A549 (cell line): ENCODE measurements at regions not wholly inside any gene's neighbourhood (a gene's known extent, or its start where the extent isn't known, plus 50 kb on each side); places are given as distances from the start of the nearest gene placed in this dataset.

Experiments
- ATAC-seq, 2 experiments: fragments of 200-7000 bp in 1 of 2; fragments of >200 bp in 1 of 2; cut with Nextera tagmentation in 1 of 2; cut with Tn5 transposase in 1 of 2; 3 replicates each; pipeline versions ENCODE4 v1.8.0 to v1.9.1; 2018 to 2020; ENCODE audit warnings: mild to moderate bottlenecking in 1 of 2, moderate library complexity in 1 of 2
- CTCF ChIA-PET: fragments of 300-600 bp; sonication (Branson Sonifier 250); formaldehyde crosslinking; extraction: SDS; loops from one replicate; lab custom pipeline; 2021; ENCODE audit warnings: antibody characterized with exemption, inconsistent platforms; lab: Yijun Ruan, JAX
- POLR2A ChIA-PET: fragments of 350-600 bp; formaldehyde crosslinking; extraction: SDS; loops from one replicate; lab custom pipeline; 2021; ENCODE audit warnings: antibody characterized with exemption, inconsistent platforms; lab: Yijun Ruan, JAX
- DNase-seq, 2 experiments: peaks; one replicate each; pipeline versions ENCODE4 v3.0.0 to v3.0.0-alpha.2; 2011 to 2016; ENCODE audit warnings: low read depth in 1 of 2, low spot score in 1 of 2
- FAIRE-seq: peaks from 2 replicates; lab custom pipeline; 2011; peaks lifted over from hg19 to GRCh38; lab: Jason Lieb, UNC
- H3K27ac ChIP-seq, 2 experiments: fragments of >200 bp; sonication (Bioruptor Twin); formaldehyde crosslinking; 3 replicates each; pipeline ENCODE4 v1.5.1; 2016 to 2017
- H3K4me1 ChIP-seq: fragments of >200 bp; sonication (Bioruptor Twin); formaldehyde crosslinking; 3 replicates; pipeline ENCODE4 v1.6.1; 2016
- H3K4me2 ChIP-seq: fragments of >200 bp; sonication (Bioruptor Twin); formaldehyde crosslinking; 3 replicates; pipeline ENCODE4 v1.6.1; 2016
- H3K4me3 ChIP-seq: fragments of >200 bp; sonication (Bioruptor Twin); formaldehyde crosslinking; 3 replicates; pipeline ENCODE4 v1.5.1; 2016
- H3K9me3 ChIP-seq: fragments of >200 bp; sonication (Bioruptor Twin); formaldehyde crosslinking; 3 replicates; pipeline ENCODE4 v1.6.1; 2016
- BCL3 ChIP-seq: fragments of >200 bp; sonication (Bioruptor Twin); formaldehyde crosslinking; IDR thresholded peaks from 3 replicates; pipeline ENCODE4 v1.6.1; 2016
- BHLHE40 ChIP-seq: IDR thresholded peaks from 2 replicates; pipeline ENCODE4 v1.6.1; 2012; ENCODE audit warnings: low read depth, low read length, inconsistent platforms
- CTCF ChIP-seq: fragments of >200 bp; sonication (Bioruptor Twin); formaldehyde crosslinking; IDR thresholded peaks from 3 replicates; pipeline ENCODE4 v1.5.1; 2016
- EP300 ChIP-seq, 2 experiments: fragments of >200 bp; sonication (Bioruptor Twin); formaldehyde crosslinking; IDR thresholded peaks; 2 replicates in 1 of 2; 3 replicates in 1 of 2; pipeline ENCODE4 v1.6.1; 2016 to 2017
- ESRRA ChIP-seq: fragments of 150-350 bp; IDR thresholded peaks from 2 replicates; pipeline ENCODE4 v1.6.1; 2014; ENCODE audit warnings: mild to moderate bottlenecking, low read length, borderline replicate concordance
- FOXS1 ChIP-seq: fragments of 250-450 bp; sonication (Bioruptor Pico); IDR thresholded peaks from 2 replicates; pipeline ENCODE4 v1.5.0; 2020; ENCODE audit warnings: mild to moderate bottlenecking, moderate library complexity
- KDM5A ChIP-seq: fragments of 200-600 bp; sonication (generic); IDR thresholded peaks from 2 replicates; pipeline ENCODE4 v1.6.1; 2016; ENCODE audit warnings: antibody characterized with exemption, mild to moderate bottlenecking
- NR3C1 ChIP-seq: fragments of >200 bp; sonication (Bioruptor Twin); formaldehyde crosslinking; IDR thresholded peaks from 3 replicates; pipeline ENCODE4 v1.6.1; 2017
- PHF8 ChIP-seq: fragments of 200-600 bp; sonication (generic); IDR thresholded peaks from 2 replicates; pipeline ENCODE4 v1.6.1; 2016; ENCODE audit warnings: low read depth, mild to moderate bottlenecking, antibody characterized with exemption, moderate library complexity, borderline replicate concordance
- POLR2AphosphoS2 ChIP-seq: conservative IDR thresholded peaks from 2 replicates; pipeline ENCODE4 v1.6.1; 2012; ENCODE audit warnings: low read length, improper control_type of control experiment, inconsistent platforms
- RAD21 ChIP-seq, 2 experiments: fragments of >200 bp in 1 of 2; sonication (Bioruptor Twin) in 1 of 2; formaldehyde crosslinking in 1 of 2; IDR thresholded peaks in 1 of 2; conservative IDR thresholded peaks in 1 of 2; 2 replicates in 1 of 2; 3 replicates in 1 of 2; pipeline ENCODE4 v1.6.1; 2012 to 2018; ENCODE audit warnings: inconsistent platforms in 1 of 2
- RARB ChIP-seq: fragments of 250-450 bp; sonication (Bioruptor Pico); IDR thresholded peaks from 2 replicates; pipeline ENCODE4 v1.8.0; 2021; ENCODE audit warnings: mild to moderate bottlenecking, moderate library complexity
- ZC3H11A ChIP-seq: fragments of 450-650 bp; IDR thresholded peaks from 2 replicates; pipeline ENCODE4 v1.6.1; 2014; ENCODE audit warnings: antibody characterized with exemption, mild to moderate bottlenecking
- ZFP36 ChIP-seq: fragments of 450-650 bp; IDR thresholded peaks from 2 replicates; pipeline ENCODE4 v1.6.1; 2014; ENCODE audit warnings: borderline replicate concordance; ENCODE audit not compliant: partially characterized antibody
- ZSCAN20 ChIP-seq: fragments of 250-450 bp; sonication (Bioruptor Pico); IDR thresholded peaks from 2 replicates; pipeline ENCODE4 v1.8.0; 2022; ENCODE audit warnings: mild to moderate bottlenecking, moderate library complexity
- WGBS: methylation state at CpG from one replicate; pipeline ENCODE4 v1.1.6; 2017; ENCODE audit errors: missing lambda C conversion rate; 5-methylcytosine and 5-hydroxymethylcytosine counted together
- TF ChIP-seq, protein P1 (sequence below): fragments of 250-450 bp; sonication (Bioruptor Pico); IDR thresholded peaks from 2 replicates; pipeline ENCODE4 v1.5.0; 2020; ENCODE audit warnings: low read depth, mild to moderate bottlenecking, moderate library complexity
- TF ChIP-seq, protein P2 (sequence below): fragments of 450-650 bp; IDR thresholded peaks from 2 replicates; pipeline ENCODE4 v1.6.1; 2014; ENCODE audit warnings: antibody characterized with exemption
- TF ChIP-seq, protein P3 (sequence below): fragments of 150-350 bp; IDR thresholded peaks from 2 replicates; pipeline ENCODE4 v1.6.1; 2014; ENCODE audit warnings: low read depth, mild to moderate bottlenecking, low read length
- TF ChIP-seq, protein P4 (sequence below): IDR thresholded peaks from 2 replicates; pipeline ENCODE4 v1.6.1; 2012

- TF ChIP-seq POLR2AphosphoS2: no peak
- TF ChIP-seq, protein P1, sequence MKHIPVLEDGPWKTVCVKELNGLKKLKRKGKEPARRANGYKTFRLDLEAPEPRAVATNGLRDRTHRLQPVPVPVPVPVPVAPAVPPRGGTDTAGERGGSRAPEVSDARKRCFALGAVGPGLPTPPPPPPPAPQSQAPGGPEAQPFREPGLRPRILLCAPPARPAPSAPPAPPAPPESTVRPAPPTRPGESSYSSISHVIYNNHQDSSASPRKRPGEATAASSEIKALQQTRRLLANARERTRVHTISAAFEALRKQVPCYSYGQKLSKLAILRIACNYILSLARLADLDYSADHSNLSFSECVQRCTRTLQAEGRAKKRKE (CRISPR knock-in tag): no peak
- TF ChIP-seq BHLHE40: no peak
- TF ChIP-seq, all 56 proteins: peak for 0
Measured at GRCh38 chr5:112576298-112576925, 157.3 kb upstream of the EPB41L4A start (continued).

DNA sequence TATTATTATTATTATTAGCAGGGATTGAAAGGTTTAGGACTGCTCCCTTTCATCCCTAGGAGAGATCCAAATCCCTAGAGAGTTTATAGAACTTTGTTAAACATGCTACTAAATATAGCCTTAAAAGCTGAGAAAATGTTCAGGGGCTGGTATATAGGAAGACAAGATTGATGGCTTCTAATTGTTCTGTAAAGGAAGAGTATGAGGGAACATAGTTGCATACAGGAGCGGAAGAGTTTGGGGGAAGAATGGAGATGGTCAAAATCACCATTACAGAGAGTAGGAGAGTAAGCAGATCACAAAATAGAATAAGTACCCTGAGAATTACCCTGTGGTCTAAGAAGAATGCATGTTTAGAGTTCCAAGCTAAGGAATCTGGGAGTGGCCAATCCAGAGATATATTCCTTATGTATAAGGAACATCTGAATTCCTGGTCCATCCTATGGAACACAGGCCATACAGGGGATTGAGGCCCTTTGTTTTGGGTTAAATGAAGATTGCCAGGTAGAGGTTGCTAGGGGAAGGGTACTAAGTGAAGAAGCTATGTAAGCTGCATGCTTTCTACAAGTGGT is 158.0 kb upstream of the APC start:
- TF ChIP-seq, protein P2, sequence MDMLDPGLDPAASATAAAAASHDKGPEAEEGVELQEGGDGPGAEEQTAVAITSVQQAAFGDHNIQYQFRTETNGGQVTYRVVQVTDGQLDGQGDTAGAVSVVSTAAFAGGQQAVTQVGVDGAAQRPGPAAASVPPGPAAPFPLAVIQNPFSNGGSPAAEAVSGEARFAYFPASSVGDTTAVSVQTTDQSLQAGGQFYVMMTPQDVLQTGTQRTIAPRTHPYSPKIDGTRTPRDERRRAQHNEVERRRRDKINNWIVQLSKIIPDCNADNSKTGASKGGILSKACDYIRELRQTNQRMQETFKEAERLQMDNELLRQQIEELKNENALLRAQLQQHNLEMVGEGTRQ: no peak
- TF ChIP-seq BHLHE40 (no peak), ZFP36 (no peak), EP300 (IDR thresholded peaks at IDR 0.05) (no peak), ZSCAN20 (no peak), FOXS1 (CRISPR knock-in tag) (no peak)
- ChIA-PET POLR2A (no interaction called here), CTCF (interaction anchor here (1.1 kb wide), 1 partner anchor 27 kb away, joined by 3 read pairs; no protein-coding TSS in a partner anchor)
- ATAC-seq: no peak
- WGBS: 67% methylated on average over 1 of the region's 1 CpG
- DNase-seq: no peak
- Histone ChIP-seq H3K4me3 (no peak overlapping the region), H3K27ac (no peak overlapping the region), H3K4me1 (no peaks in the 10 kb centered on the region), H3K9me3 (no peaks in the 10 kb centered on the region), H3K4me2 (no peak overlapping the region)
- FAIRE-seq: no peak

DNA sequence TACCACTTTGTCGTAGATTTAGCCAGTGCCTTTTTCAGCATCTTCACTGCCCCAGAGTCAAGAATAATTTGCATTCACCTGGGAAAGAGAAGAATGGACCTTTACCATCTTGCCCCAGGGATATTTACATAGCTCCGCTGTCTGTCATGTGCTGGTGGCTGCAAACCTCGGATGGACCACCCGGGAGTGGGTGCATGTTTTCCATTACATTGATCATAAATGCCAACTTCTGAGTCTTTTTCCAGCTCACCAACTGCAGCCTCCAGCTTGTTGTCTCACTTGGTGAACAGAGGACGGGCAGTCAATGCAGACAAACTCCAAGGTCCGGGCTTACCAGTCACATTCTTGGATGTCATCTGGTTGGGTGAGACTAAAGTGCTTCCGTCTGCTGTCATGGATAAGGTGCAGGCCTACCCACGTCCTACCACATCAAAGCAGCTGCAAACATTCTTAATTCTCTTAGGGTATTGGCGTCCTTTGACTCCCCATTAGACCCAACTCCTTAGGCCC is 155.8 kb upstream of the APC start:
- ATAC-seq (no peak), FAIRE-seq (no peak), DNase-seq (no peak)
- POLR2A ChIA-PET: no interaction called here
- Histone ChIP-seq H3K27ac (no peak overlapping the region), H3K4me2 (no peak overlapping the region), H3K9me3 (no peaks in the 10 kb centered on the region), H3K4me1 (no peaks in the 10 kb centered on the region), H3K4me3 (no peak overlapping the region)
- CTCF ChIA-PET: interaction anchor here (0.8 to 1.2 kb wide), 3 partner anchors 9 to 30 kb away, joined by 3 read pairs; no protein-coding TSS in a partner anchor
- TF ChIP-seq RARB (CRISPR knock-in tag) (no peak), KDM5A (no peak), ESRRA (no peak)
- 25% methylated on average over 9 of the region's 9 CpGs for WGBS

GRCh38 chr5:112583166-112583565 is 154.5 kb upstream of the APC start:
- no peak for FAIRE-seq
- no peaks in the 10 kb centered on the region for H3K9me3 ChIP-seq
- H3K4me1 ChIP-seq: no peaks in the 10 kb centered on the region
- TF ChIP-seq, protein P3, sequence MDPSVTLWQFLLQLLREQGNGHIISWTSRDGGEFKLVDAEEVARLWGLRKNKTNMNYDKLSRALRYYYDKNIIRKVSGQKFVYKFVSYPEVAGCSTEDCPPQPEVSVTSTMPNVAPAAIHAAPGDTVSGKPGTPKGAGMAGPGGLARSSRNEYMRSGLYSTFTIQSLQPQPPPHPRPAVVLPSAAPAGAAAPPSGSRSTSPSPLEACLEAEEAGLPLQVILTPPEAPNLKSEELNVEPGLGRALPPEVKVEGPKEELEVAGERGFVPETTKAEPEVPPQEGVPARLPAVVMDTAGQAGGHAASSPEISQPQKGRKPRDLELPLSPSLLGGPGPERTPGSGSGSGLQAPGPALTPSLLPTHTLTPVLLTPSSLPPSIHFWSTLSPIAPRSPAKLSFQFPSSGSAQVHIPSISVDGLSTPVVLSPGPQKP: no peak
- TF ChIP-seq PHF8 (no peak), RAD21 (conservative IDR thresholded peaks at IDR 0.05 in 1 of 2, IDR thresholded peaks at IDR 0.05 in 1 of 2) (no peak), ZC3H11A (no peak), NR3C1 (no peak), BCL3 (no peak), CTCF (no peak)
- TF ChIP-seq, protein P4, sequence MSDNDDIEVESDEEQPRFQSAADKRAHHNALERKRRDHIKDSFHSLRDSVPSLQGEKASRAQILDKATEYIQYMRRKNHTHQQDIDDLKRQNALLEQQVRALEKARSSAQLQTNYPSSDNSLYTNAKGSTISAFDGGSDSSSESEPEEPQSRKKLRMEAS: no peak
- no peak overlapping the region for H3K4me2 ChIP-seq
- POLR2A ChIA-PET: no interaction called here
- DNase-seq: no peak
- no peak for ATAC-seq
- WGBS: 31% methylated on average over 4 of the region's 4 CpGs
- no peak overlapping the region for H3K27ac ChIP-seq
- CTCF ChIA-PET: no interaction called here
- H3K4me3 ChIP-seq: no peak overlapping the region
